ENCODE measurements at regions not wholly inside any gene's neighbourhood (a gene's known extent, or its start where the extent isn't known, plus 50 kb on each side); places are given as distances from the start of the nearest gene placed in this dataset.

GRCh38 chr6:145531822-145532221 lies 203.5 kb downstream of the EPM2A start:
- TF ChIP-seq CTCF (IDR thresholded peaks at IDR 0.05) (no peak), EZH2 (IDR thresholded peaks at IDR 0.05; ENCODE audit: borderline replicate concordance, insufficient read depth, low read depth, low read length, poor library complexity, severe bottlenecking) (no peak)
